ENCODE measurements at regions not wholly inside any gene's neighbourhood (a gene's known extent, or its start where the extent isn't known, plus 50 kb on each side); places are given as distances from the start of the nearest gene placed in this dataset.
"Not testable (repeated sequence)": the region's sequence is repeated elsewhere in the genome, so short reads cannot be mapped to it uniquely, and the experiment has no call there.

GRCh38 chr9:63821293-63821692 lies 1463.7 kb downstream of the FOXD4L5 start:
- peaks cover 62% of the 10 kb centered on the region for H3K27me3 Mint-ChIP-seq (ENCODE audit: low read depth)
- not testable (repeated sequence) for H3K23me2 ChIP-seq (ENCODE audit: insufficient read length, low read depth, low read length, poor library complexity, severe bottlenecking); H2AK5ac ChIP-seq (ENCODE audit: insufficient read length, low read length); H3K23ac ChIP-seq (ENCODE audit: insufficient read length, low read depth, low read length); H3K4me2 ChIP-seq (ENCODE audit: insufficient read depth, insufficient read length, low read length); H2BK120ac ChIP-seq (ENCODE audit: low read depth, low read length, poor library complexity, severe bottlenecking); H4K5ac ChIP-seq (ENCODE audit: insufficient read length, low read depth, low read length); H2BK12ac ChIP-seq (ENCODE audit: insufficient read length, low read depth, low read length); H2BK20ac ChIP-seq (ENCODE audit: low read depth, low read length, poor library complexity, severe bottlenecking); H4K20me1 ChIP-seq (ENCODE audit: control insufficient read depth, insufficient read depth, insufficient read length); H3K9ac ChIP-seq (ENCODE audit: extremely low read depth, insufficient read length, low read length); H3K27ac ChIP-seq (ENCODE audit: insufficient read length, low read depth, low read length); H3K18ac ChIP-seq (ENCODE audit: insufficient read length, low read depth, low read length); H3K4me3 Mint-ChIP-seq; DNase-seq; H3K4me1 ChIP-seq (ENCODE audit: insufficient read depth, low read length); H2BK5ac ChIP-seq (ENCODE audit: insufficient read length, low read length); H3K79me2 ChIP-seq (ENCODE audit: insufficient read depth, low read length); H3T11ph ChIP-seq (ENCODE audit: low read length); H4K91ac ChIP-seq (ENCODE audit: insufficient read length, low read depth, low read length); H3K56ac ChIP-seq (ENCODE audit: insufficient read length, low read depth, low read length); H3K27ac Mint-ChIP-seq; H3K14ac ChIP-seq (ENCODE audit: insufficient read depth, low read length); H2BK15ac ChIP-seq (ENCODE audit: low read depth, low read length); H3K4ac ChIP-seq (ENCODE audit: low read depth, low read length); H3K79me1 ChIP-seq (ENCODE audit: insufficient read depth, low read depth, low read length, poor library complexity, severe bottlenecking); H2AFZ ChIP-seq (ENCODE audit: low read length); H4K8ac ChIP-seq (replicated peaks; ENCODE audit: insufficient read length, low read depth, low read length)
- peaks cover 10 to 13% of the 10 kb centered on the region in 2 experiments for H3K4me1 Mint-ChIP-seq
- Histone ChIP-seq H3K27me3 (ENCODE audit: insufficient read depth, low read length) (peaks cover 13% of the 10 kb centered on the region; the same call in 1 of the 2 replicates), H3K9me3 (ENCODE audit: control insufficient read depth, low read depth, low read length) (peaks cover 30% of the 10 kb centered on the region)
- peaks cover 14 to 23% (median 14%) of the 10 kb centered on the region in 3 experiments for H3K36me3 Mint-ChIP-seq (ENCODE audit: insufficient read depth in 1 of 3, low read depth in 3 of 3)
- WGBS (ENCODE audit: extremely low coverage, insufficient read length, low lambda C conversion rate), result no CpG with 5 or more reads among the region's 10 CpGs
- H3K9me3 Mint-ChIP-seq, result peaks cover 52 to 61% of the 10 kb centered on the region in 2 experiments

DNA sequence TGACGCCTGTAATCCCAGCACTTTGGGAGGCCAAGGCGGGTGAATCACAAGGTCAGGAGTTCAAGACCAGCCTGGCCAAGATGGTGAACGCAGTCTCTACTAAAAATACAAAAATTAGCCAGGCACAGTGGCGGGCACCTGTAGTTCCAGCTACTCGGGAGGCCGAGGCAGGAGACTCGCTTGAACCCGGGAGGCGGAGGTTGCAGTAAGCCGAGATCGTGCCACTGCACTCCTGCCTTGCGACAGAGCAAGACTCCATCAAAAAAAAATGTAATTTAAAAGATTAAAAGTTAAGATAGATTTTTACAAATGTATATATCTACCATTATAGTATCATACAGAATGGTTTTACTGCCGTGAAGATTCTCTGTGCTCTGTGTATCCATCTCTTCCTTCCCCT lies 1464.1 kb downstream of the FOXD4L5 start:
- not testable (repeated sequence) for H3K23me2 ChIP-seq (ENCODE audit: insufficient read length, low read depth, low read length, poor library complexity, severe bottlenecking); DNase-seq
- H3K27me3 Mint-ChIP-seq (ENCODE audit: low read depth), result peaks cover 66% of the 10 kb centered on the region

More for the DNA sequence above, 1464.1 kb downstream of the FOXD4L5 start:
- not testable (repeated sequence) for H3K27ac Mint-ChIP-seq; H4K8ac ChIP-seq (replicated peaks; ENCODE audit: insufficient read length, low read depth, low read length); H3K4ac ChIP-seq (ENCODE audit: low read depth, low read length); H3K23ac ChIP-seq (ENCODE audit: insufficient read length, low read depth, low read length); H3K4me3 Mint-ChIP-seq; H2AFZ ChIP-seq (ENCODE audit: low read length); H3K14ac ChIP-seq (ENCODE audit: insufficient read depth, low read length); H3T11ph ChIP-seq (ENCODE audit: low read length); H2BK15ac ChIP-seq (ENCODE audit: low read depth, low read length); H2AK5ac ChIP-seq (ENCODE audit: insufficient read length, low read length); H3K18ac ChIP-seq (ENCODE audit: insufficient read length, low read depth, low read length); H3K4me1 ChIP-seq (ENCODE audit: insufficient read depth, low read length); H3K56ac ChIP-seq (ENCODE audit: insufficient read length, low read depth, low read length); H3K27ac ChIP-seq (ENCODE audit: insufficient read length, low read depth, low read length); H2BK120ac ChIP-seq (ENCODE audit: low read depth, low read length, poor library complexity, severe bottlenecking); H3K79me2 ChIP-seq (ENCODE audit: insufficient read depth, low read length); H2BK5ac ChIP-seq (ENCODE audit: insufficient read length, low read length); H4K5ac ChIP-seq (ENCODE audit: insufficient read length, low read depth, low read length); H4K91ac ChIP-seq (ENCODE audit: insufficient read length, low read depth, low read length); H3K4me2 ChIP-seq (ENCODE audit: insufficient read depth, insufficient read length, low read length); H3K9ac ChIP-seq (ENCODE audit: extremely low read depth, insufficient read length, low read length); H4K20me1 ChIP-seq (ENCODE audit: control insufficient read depth, insufficient read depth, insufficient read length); H2BK20ac ChIP-seq (ENCODE audit: low read depth, low read length, poor library complexity, severe bottlenecking); H3K79me1 ChIP-seq (ENCODE audit: insufficient read depth, low read depth, low read length, poor library complexity, severe bottlenecking); H2BK12ac ChIP-seq (ENCODE audit: insufficient read length, low read depth, low read length)
- H3K36me3 Mint-ChIP-seq (ENCODE audit: insufficient read depth in 1 of 3, low read depth in 3 of 3), result peaks cover 15 to 27% (median 17%) of the 10 kb centered on the region in 3 experiments
- H3K9me3 ChIP-seq (ENCODE audit: control insufficient read depth, low read depth, low read length), result peaks cover 34% of the 10 kb centered on the region
- H3K9me3 Mint-ChIP-seq, result peaks cover 56 to 65% of the 10 kb centered on the region in 2 experiments
- WGBS (ENCODE audit: extremely low coverage, insufficient read length, low lambda C conversion rate), result no CpG with 5 or more reads among the region's 13 CpGs
- peaks cover 16% of the 10 kb centered on the region; the same call in 1 of the 2 replicates for H3K27me3 ChIP-seq (ENCODE audit: insufficient read depth, low read length)
- peaks cover 10 to 13% of the 10 kb centered on the region in 2 experiments for H3K4me1 Mint-ChIP-seq
